ENCODE measurements at regions not wholly inside any gene's neighbourhood (a gene's known extent, or its start where the extent isn't known, plus 50 kb on each side); places are given as distances from the start of the nearest gene placed in this dataset.
"Not testable (repeated sequence)": the region's sequence is repeated elsewhere in the genome, so short reads cannot be mapped to it uniquely, and the experiment has no call there.

DNA sequence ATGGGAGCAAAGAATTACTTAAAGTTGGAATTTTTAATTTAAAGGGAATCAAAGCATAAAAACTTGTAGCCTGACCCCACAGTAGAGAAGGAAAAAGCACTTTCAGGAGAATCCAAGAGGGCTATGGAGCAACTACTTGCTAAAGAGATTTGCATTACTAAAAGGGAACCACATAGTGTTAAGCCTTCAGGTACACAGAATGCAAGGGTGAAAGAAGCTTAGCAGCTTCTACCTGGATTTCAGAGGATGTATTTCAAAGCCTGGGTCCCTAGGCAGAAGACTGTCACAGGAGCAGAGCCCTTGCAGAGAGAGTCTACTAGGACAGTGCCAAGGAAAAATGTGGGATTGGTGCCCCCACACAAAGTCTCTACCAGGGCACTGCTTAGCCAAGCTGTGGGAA, 575.0 kb downstream of the GBE1 start:
- DNase-seq (ENCODE audit: low read depth in 2 of 2) = no peak

DNA sequence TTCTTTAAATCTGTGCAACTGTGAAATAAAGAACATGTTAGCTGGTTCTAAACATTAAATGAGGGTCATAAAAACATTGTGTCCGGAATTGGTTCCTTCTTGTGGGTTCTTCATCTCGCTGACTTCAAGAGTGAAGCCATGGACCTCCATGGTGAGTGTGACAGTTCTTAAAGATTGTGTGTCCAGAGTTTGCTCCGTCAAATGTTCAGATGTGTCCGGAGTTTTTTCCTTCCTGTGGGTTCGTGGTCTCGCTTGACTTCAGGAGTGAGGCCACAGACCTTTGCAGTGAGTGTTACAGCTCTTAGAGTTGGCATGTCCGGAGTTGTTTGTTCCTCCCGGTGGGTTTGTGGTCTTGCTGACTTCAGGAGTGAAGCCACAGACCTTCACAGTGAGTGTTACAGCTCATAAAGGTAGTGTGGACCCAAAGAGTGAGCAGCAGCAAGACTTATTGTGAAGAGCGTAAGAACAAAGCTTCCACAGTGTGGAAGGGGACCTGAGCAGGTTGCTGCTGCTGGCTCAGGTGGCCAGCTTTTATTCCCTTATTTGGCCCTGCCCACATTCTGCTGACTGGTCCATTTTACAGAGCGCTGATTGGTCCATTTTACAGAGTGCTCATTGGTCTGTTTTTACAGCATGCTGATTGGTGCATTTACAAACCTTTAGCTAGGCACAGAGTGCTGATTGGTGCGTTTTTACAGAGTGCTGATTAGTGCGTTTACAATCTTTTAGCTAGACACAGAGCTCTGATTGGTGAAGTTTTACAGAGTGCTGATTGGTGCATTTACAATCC, 579.2 kb downstream of the GBE1 start:
- DNase-seq (ENCODE audit: low read depth in 2 of 2) = not testable (repeated sequence)

DNA sequence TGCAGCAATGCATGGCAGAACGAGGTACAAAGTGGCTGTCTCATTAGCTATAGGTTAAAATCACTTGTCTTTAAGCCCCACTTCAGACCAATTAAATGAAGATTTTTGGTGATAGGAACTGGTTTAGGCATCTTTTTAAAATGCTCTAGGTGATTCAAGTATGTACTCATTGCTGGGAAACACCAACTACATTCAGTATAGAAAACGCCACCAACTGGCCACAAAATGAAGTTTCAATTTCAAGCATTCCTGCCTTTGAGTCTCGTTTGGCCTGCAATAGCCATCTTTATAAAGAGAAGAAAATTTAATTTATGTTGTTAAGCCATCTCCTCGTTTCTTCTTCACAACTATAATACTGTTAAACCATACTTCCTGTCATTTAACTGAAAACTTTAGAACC, 587.9 kb downstream of the GBE1 start:
- no peak for DNase-seq (ENCODE audit: low read depth in 2 of 2)

DNA sequence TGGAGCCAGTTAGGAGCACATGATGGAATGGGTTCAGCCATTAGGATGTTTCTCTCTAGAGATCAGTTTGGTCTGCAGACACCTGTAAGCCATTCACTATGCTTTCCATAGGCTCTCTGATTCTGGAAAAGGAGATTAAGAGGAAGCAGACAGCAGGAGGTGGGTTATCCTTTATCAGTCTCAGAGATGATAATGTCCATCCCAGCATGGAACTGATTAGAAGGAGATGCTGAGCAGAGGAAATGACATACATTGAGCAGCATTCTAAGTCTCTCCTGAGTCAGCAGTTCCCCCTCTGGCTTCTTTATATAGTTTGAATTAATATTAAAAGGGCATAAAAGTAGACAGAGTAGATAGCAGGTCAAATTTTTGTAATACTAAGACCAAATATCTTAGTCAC, 591.1 kb downstream of the GBE1 start:
- DNase-seq (ENCODE audit: low read depth in 2 of 2) = no peak

DNA sequence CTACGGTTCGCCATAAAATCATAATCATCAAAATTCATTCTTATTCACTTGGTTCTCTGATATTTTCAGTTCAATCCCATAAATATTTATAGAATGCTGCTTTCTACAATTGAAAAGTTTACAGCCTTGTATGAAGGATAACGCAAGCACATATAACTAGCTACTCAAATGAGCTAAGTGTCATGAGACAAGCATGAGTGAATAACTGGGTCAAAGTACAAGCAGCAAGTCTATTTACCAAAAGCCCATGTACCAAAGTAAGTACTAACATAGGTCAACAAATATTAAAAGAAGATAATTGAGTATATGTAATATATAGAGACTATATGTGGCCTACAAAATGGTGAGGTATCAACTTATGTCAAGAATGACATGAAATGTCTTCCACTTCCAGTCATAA, 596.6 kb downstream of the GBE1 start:
- no peak for DNase-seq (ENCODE audit: low read depth in 2 of 2)

DNA sequence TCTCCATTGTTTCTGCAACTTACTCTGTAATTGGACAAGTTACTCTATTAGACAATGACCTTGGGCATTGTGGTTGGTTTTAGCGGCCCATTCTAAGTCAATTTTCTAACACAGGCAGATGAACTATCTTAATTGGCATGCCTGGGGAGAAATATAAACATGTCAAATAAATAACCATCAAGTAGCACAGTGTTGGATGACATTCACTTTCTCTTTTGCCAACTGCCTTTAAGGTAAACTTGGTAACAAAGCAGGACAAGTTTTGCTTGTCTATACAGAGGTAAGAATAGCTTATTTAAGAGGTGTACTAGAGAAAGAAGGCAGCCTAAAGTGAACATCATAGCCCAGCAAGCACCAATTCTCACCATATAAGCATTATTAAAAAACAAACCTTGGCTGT, 599.6 kb downstream of the GBE1 start:
- no peak for DNase-seq (ENCODE audit: low read depth in 2 of 2)

DNA sequence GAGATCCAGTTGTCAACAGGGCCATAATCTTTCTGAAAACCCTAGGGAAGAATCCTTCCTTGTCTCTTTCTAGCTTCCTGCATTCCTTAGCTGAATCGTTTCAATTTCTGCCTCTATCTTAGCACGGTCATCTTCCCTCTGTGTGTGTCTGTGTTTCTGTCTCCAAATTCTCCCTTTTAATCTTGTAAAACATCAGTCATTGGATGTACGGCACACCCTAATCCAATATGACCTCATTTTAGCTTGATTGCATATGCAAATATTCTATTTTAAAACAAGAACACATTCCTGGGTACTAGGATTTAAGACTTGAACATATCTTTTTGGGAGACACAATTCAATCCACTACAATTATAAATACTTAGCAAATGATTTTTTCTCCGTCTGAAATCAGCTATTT, 600.3 kb downstream of the GBE1 start:
- DNase-seq (ENCODE audit: low read depth in 2 of 2) = no peak

DNA sequence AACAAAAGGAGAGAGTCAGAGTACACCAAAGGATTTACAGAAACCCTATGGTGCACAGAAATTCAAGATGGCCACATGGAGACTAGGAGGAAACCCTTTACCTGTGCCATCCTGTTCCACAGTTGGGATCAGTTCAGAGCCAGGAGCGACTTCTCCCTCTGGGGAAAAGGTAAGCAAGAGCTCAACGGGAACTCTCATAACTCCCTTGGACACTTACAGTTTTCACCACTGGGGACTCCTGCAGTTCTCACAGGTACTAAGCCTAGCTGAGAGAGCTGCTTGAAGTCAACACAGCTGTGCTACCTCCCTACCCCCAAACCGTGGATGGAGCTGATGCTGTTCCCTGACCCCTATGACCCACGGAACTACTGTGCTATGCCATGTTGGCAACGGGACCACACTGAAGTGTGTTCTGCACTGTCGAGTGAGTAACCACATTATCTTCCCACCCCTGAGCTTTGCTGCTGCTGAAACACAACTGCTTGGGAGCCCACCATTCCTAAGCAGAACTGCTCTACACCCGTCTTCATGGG, 606.8 kb downstream of the GBE1 start:
- no peak for DNase-seq (ENCODE audit: low read depth in 2 of 2)

DNA sequence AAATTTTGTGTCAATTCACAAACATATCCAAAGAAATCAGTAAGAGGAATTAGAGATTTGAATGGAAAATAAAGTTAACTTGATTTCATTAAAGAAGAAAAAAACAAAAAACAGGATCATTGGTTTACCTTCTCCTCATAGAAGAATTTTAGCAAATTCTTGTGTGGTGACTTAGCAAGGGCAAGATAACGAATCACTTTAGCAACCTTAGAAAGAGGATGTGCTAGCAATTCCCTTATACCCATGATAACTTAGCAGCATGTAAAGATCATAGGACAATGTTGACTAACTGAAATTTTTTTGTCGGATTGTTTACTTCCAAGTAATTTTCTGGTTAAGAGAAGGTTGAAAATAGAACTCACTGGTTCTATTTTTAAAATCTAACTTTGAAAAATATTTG, 609.3 kb downstream of the GBE1 start:
- no peak for DNase-seq (ENCODE audit: low read depth in 2 of 2)

DNA sequence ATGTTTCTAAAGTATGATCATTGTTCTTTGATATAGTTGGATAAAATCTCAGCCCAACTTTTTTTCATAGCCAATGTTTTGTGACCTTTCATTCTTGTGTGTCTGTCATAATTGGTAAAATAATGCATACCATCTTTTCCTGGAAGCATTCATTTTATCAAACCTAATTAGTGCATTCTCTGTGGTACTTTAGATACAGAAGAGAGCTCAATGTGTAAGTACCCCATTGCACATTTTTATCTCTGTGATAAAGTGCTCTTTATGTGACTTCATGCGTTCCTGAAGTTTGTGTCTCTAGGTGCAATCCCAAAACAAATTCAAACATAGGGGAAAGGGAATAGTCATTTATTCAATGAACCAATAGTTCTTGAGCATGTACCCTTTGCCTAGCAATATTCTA, 628.5 kb downstream of the GBE1 start:
- no peak for DNase-seq (ENCODE audit: low read depth in 2 of 2)

DNA sequence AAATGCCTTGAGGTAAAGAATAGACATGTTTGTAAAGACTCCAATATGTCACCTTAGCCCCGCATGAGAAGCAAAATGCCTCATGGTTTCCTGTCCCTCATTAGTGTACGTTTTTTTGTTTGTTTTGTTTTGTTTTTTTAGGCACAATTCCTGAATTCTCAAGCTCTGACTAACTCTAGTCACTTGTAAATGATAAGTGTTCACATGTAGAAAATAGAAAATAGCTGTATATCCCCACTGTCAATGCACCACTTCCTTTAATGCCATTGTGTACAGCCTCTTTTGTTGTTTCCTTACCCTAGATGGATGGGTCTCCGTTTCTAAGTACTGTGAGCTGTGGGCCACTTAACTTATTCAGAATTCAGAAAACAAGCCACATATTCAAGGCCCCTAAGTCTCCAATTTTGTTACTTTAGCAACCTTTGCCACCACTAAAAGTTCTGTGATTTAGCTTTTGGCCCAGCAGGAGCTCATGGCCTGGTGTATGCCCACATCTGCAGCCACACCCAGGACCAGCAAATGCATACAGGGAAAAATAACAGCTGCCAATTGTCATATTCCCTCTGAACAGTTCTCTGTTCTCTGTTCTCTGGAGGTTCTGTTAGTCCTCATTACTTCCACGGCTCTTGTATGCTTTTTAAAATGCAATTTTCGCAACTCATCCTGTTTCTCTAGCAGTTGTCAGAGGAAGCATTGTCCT, 655.5 kb downstream of the GBE1 start:
- no peak for DNase-seq (ENCODE audit: low read depth in 2 of 2)

DNA sequence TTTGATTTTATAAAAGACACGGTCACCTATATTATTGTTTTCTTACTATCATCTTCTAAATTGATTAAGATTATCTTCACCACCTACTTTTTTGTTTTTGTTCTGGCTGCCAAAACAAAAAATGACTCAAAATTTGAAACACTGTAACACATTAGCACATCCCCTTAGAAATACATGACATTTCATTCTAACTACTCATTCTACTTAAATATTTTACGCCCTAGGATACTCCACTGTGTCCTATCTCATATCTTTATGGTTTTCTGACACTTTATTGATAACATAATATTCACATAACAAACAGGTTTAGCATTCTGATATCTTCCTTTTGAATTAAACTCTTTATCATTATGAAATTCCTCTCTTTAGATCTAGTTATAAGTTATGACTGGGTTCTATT, 656.2 kb downstream of the GBE1 start:
- DNase-seq (ENCODE audit: low read depth in 2 of 2) = no peak

DNA sequence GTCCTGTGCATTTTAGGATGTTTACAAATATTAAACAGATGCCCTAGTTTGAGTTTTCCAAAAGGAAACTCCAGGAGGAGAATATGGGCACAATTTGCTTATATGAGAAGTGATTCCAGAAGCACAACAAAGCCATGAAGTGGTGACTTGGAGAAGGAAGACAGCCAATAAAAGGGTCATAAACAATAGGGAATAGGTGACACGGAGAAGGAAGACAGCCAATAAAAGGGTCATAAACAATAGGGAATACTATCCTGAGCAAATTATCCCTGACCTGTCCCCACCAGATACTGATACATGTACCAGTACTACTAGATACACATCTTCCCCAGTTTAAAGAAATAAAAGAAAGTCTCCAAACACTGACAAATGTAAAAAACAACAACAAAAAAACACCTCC, 663.6 kb downstream of the GBE1 start:
- no peak for DNase-seq (ENCODE audit: low read depth in 2 of 2)

DNA sequence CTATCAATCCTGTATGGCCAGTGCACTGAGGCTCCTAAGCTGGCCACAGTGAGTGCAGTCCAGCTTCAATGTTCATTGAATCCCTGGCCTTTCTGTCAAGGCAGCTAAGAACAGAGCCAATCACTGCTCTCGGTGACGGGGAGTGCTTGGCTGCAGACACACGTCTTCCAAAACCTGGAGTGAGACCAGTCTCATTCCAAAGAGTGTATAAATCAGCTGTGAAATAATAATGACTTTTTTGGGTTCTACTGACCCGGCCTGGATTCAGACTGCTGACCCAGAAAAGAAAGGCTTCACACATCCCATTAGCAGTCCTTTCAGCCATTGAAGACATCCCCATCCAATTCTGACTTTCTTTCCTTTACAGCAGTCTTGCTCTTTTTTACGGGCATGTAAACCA, 665.5 kb downstream of the GBE1 start:
- no peak for DNase-seq (ENCODE audit: low read depth in 2 of 2)

DNA sequence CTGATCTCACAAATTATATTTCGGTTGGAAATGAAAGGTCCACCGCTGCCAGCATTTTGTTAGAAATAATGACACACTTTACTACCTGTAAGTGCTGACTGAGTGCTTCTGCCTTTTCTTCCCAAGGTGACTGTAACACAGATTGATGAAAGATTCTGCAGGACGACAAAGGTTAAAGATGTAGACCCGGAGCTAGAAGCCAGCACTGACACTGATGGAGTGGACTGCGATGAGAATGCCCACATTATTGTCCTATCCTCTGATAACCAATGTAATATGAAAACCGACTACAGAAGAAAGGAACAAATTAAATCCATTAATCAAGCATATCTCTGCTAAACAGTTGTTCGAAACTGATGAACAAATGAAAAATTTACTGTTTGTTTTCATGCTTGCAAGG, 666.5 kb downstream of the GBE1 start:
- no peak for DNase-seq (ENCODE audit: low read depth in 2 of 2)

DNA sequence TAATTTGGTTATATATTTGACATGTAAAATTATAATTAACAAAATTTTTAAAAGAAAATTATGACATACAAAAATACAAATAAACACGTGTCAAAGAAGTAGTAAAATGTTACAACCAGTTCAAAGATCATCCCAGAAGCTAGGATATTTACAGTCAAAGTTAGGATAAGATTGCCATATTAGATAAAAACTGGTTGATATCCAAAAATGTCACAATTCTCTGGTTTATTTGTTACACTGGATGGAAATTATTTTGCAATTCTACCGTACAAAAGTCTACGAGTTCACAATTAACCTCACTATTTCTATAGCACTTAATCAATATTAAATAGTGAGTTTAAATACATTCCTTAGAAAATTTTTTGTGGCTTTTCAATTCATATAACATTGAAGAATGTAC, 673.8 kb downstream of the GBE1 start:
- DNase-seq (ENCODE audit: low read depth in 2 of 2) = no peak

DNA sequence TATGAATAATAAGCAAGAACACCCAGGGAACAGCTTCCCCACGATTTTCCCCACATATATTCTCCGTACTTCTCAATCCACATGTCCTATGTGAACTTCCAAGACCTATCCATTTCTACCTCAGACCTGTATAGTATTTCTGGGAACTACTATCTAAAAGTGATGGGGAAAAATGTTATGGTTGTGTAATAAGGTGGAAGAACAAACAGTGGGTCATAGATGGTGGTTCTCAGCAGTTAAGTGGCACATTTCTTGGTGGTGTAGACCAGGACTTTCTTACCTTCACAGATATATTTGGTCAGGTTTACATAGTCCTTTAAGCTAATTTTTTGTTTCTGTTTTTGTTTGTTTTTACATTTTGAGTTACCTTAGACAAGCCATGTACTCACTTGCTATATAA, 675.1 kb downstream of the GBE1 start:
- DNase-seq (ENCODE audit: low read depth in 2 of 2) = no peak

DNA sequence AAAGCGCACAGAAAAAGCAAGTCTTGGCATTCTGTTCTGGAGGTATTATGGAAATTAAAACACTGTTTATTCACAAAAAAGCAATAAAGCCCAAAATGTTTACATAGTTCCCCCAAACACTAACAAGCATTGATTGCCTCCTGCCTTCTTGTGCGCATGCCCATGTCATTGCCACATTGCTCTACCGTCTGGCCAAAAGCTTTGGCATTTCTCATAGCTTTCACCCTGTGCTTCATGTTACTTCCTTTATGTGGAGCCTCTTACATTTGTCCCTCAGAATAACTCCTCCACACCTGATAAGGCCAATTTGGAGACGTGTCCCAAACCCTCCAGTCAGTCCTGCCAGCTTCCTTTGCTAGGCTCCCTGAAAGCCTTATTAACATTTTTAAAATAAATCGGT, 680.8 kb downstream of the GBE1 start:
- no peak for DNase-seq (ENCODE audit: low read depth in 2 of 2)

DNA sequence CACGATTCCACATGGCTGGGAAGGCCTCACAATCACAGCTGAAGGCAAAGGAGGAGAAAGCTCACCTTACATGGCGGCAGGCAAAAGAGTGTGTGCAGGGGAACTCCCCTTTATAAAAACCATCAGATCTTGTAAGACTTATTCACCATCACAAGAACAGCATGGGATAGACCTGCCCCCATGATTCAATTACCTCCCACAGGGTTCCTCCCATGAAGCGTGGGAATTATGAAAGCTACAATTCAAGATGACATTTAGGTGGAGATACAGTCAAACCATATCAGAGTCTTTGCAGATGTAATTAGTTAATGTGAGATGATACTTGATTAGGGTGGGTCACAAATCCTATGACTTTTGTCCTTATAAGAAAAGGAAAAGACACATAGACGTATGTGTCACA, 688.9 kb downstream of the GBE1 start:
- no peak for DNase-seq (ENCODE audit: low read depth in 2 of 2)

DNA sequence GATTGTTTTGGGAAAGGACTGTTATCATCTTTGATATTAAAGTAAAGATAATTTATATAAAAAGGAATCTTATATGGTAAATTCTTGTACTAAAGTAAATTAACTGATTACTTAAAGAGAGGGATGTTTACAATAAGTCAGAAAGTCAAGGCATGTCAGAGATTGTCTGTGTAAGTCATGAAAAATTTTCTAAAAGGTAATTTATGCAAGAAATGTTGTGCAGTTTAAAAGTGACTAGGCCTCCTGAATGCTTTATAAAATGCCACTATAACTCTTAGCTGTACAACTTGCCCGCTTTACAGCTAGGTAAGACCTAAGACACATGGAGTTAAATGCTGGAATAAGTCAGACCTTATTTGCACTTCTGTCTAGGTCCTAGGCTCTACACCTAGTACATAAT, 692.9 kb downstream of the GBE1 start:
- DNase-seq (ENCODE audit: low read depth in 2 of 2) = no peak

DNA sequence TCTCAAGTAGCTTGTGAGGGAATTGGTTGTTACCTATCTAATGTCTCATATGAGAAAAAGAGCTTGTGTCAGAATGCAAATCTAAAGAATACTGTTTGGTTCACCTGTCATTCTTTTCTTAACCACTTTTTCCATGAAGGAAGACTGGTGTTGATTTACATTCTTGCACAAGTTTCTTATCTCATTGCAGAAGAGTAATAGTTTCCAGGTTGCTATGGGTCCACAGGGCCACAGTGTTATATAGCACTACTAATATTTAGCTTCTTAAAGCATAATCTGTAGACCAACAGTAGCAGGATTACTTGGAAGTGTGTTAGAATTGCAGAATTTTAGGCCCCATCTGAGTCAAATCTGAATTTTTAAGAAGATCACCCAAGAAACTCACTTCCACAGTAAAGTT, 697.5 kb downstream of the GBE1 start:
- DNase-seq (ENCODE audit: low read depth in 2 of 2) = no peak

DNA sequence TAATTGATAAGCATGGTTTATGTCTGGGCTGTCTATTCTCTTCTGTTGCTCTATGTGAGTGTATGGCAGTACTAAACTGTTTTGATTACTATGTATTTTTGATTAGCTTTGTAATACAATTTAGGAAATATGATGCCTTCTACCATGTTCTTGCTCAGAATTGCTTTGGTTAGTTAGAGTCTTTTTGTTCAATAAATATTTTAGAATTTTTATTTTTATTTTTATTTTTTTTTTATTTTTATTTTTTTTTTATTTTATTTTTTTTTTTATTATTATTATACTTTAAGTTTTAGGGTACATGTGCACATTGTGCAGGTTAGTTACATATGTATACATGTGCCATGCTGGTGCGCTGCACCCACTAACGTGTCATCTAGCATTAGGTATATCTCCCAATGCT, 710.3 kb downstream of the GBE1 start:
- DNase-seq (ENCODE audit: low read depth in 2 of 2) = not testable (repeated sequence)

DNA sequence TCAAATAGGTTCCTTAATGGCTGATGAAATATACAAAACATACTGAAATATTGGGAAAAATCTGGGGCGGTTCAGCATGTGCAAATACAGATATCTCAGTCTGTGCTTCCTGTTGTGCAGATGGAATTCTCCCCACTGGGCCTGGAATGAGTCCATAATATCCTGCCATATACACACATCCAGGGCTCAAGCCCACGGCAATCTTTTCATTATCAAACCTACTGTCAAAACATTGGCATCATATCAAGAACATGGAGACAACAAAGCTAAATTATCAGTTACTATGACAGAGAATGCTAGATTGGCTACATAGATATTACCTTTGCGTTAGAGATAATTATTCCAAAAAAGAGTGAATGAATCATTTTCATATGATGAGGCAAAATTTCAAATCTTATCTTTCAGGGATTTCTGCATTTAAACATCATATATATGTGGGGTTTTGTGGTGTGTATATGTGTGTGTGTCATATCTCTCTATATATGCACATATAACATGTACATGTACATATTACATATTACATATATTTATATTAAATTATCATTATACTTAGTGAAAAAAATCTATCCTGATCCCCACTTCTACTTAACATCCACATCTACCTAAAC, 713.3 kb downstream of the GBE1 start:
- DNase-seq (ENCODE audit: low read depth in 2 of 2) = no peak
